Suprapubic skin (tissue), 4 donors: ENCODE measurements at regions not wholly inside any gene's neighbourhood (a gene's known extent, or its start where the extent isn't known, plus 50 kb on each side); places are given as distances from the start of the nearest gene placed in this dataset.
"Not testable (repeated sequence)": the region's sequence is repeated elsewhere in the genome, so short reads cannot be mapped to it uniquely, and the experiment has no call there.

Experiments
- CTCF ChIP-seq, 2 donors: fragments of 200-600 bp in 1 of 2; fragments of 450-650 bp in 1 of 2; sonication (generic) in 1 of 2; IDR thresholded peaks; one replicate each; pipeline ENCODE4 v1.5.1; 2016 to 2019; ENCODE audit warnings: antibody characterized with exemption in 2 of 2, mild to moderate bottlenecking in 1 of 2, moderate library complexity in 1 of 2
- EP300 ChIP-seq: sonication (generic); formaldehyde crosslinking; IDR thresholded peaks from one replicate; pipeline ENCODE4 v1.6.1; 2017; ENCODE audit warnings: antibody characterized with exemption
- POLR2A ChIP-seq, 2 donors: fragments of 450-650 bp; IDR thresholded peaks; one replicate each; pipeline ENCODE4 v1.6.1; 2017; ENCODE audit warnings: antibody characterized with exemption in 2 of 2, mild to moderate bottlenecking in 2 of 2, moderate library complexity in 2 of 2
- POLR2AphosphoS5 ChIP-seq, 3 donors: sonication (generic); formaldehyde crosslinking; IDR thresholded peaks; one replicate each; pipeline ENCODE4 v1.6.1; 2017; ENCODE audit warnings: antibody characterized with exemption in 3 of 3

- TF ChIP-seq POLR2AphosphoS5 (IDR thresholded peaks at IDR 0.05); CTCF (IDR thresholded peaks at IDR 0.05); EP300; POLR2A (IDR thresholded peaks at IDR 0.05): not testable (repeated sequence)
These were observed 74.3 kb upstream of the NBPF12 start for GRCh38 chr1:146863799-146864319.
